GM18508 (cell line): ENCODE measurements at regions not wholly inside any gene's neighbourhood (a gene's known extent, or its start where the extent isn't known, plus 50 kb on each side); places are given as distances from the start of the nearest gene placed in this dataset.
"Not testable (repeated sequence)": the region's sequence is repeated elsewhere in the genome, so short reads cannot be mapped to it uniquely, and the experiment has no call there.

Experiments used
- ATAC-seq: cut with Tn5 transposase; IDR thresholded peaks from one replicate; pipeline ENCODE4 v1.9.1; 2021; ENCODE audit warnings: moderate number of reproducible peaks; ENCODE audit not compliant: insufficient read depth, unreplicated experiment

- ATAC-seq = no peak
Measured at GRCh38 chr20:55333798-55334197, 671.5 kb downstream of the CBLN4 start.

- no peak for ATAC-seq
Measured at GRCh38 chr20:55329108-55329507, 676.2 kb downstream of the CBLN4 start.

- ATAC-seq = no peak
Measured at GRCh38 chr20:55322745-55323144, 682.6 kb downstream of the CBLN4 start.

- no peak for ATAC-seq
Measured at GRCh38 chr20:55316753-55317152, 688.6 kb downstream of the CBLN4 start.

GRCh38 chr20:55310844-55311243 lies 694.5 kb downstream of the CBLN4 start:
- not testable (repeated sequence) for ATAC-seq

GRCh38 chr20:55291261-55291660 lies 714.1 kb downstream of the CBLN4 start:
- no peak for ATAC-seq

- ATAC-seq = no peak
Measured at GRCh38 chr20:55283889-55284288, 721.4 kb downstream of the CBLN4 start.

GRCh38 chr20:55273149-55273548 lies 732.2 kb downstream of the CBLN4 start:
- ATAC-seq = no peak

GRCh38 chr20:55271371-55271770 lies 733.9 kb downstream of the CBLN4 start:
- ATAC-seq = no peak

GRCh38 chr20:55269913-55270312 lies 735.4 kb downstream of the CBLN4 start:
- no peak for ATAC-seq

- no peak for ATAC-seq
Measured at GRCh38 chr20:55266361-55266760, 739.0 kb downstream of the CBLN4 start.

- no peak for ATAC-seq
Measured at GRCh38 chr20:55264703-55265239, 740.5 kb downstream of the CBLN4 start.

- ATAC-seq = no peak
Measured at GRCh38 chr20:55258559-55258958, 746.8 kb downstream of the CBLN4 start.

GRCh38 chr20:55255016-55255415 lies 750.3 kb downstream of the CBLN4 start:
- ATAC-seq = no peak

GRCh38 chr20:55253781-55254180 lies 751.5 kb downstream of the CBLN4 start:
- no peak for ATAC-seq

- no peak for ATAC-seq
Measured at GRCh38 chr20:55252521-55252920, 752.8 kb downstream of the CBLN4 start.

- no peak for ATAC-seq
Measured at GRCh38 chr20:55251170-55251569, 754.1 kb downstream of the CBLN4 start.

GRCh38 chr20:55242853-55243252 lies 762.5 kb downstream of the CBLN4 start:
- ATAC-seq = no peak

GRCh38 chr20:55239269-55239668 lies 763.9 kb downstream of the DOK5 start:
- ATAC-seq = no peak

GRCh38 chr20:55232647-55233046 lies 757.3 kb downstream of the DOK5 start:
- ATAC-seq = no peak

- ATAC-seq = no peak
Measured at GRCh38 chr20:55229451-55229850, 754.1 kb downstream of the DOK5 start.

GRCh38 chr20:55216525-55217242 lies 741.3 kb downstream of the DOK5 start:
- no peak for ATAC-seq
